ENCODE measurements at regions not wholly inside any gene's neighbourhood (a gene's known extent, or its start where the extent isn't known, plus 50 kb on each side); places are given as distances from the start of the nearest gene placed in this dataset.

GRCh38 chr4:84041426-84041825 lies 457.7 kb downstream of the NKX6-1 start (continued):
- TF ChIP-seq SMAD1 (IDR thresholded peaks at IDR 0.05; ENCODE audit: low read depth, low read length, partially characterized antibody) (no peak), THRB (CRISPR knock-in tag; conservative IDR thresholded peaks at IDR 0.05) (no peak), ARID3B (CRISPR knock-in tag; IDR thresholded peaks at IDR 0.05; ENCODE audit: borderline replicate concordance) (no peak), PATZ1 (CRISPR knock-in tag; IDR thresholded peaks at IDR 0.05; ENCODE audit: borderline replicate concordance) (no peak)

GRCh38 chr4:84035568-84035967 lies 463.5 kb downstream of the NKX6-1 start:
- in situ Hi-C loops (cut with MboI), result no loop called here
- Histone ChIP-seq H3K9me3 (replicated peaks; ENCODE audit: control insufficient read depth, insufficient read depth, low read depth, low read length) (no peaks in the 10 kb centered on the region), H3K9ac (ENCODE audit: insufficient read depth in 1 of 2, low read depth in 2 of 2, low read length in 2 of 2) (no peak overlapping the region), H3K9me1 (ENCODE audit: control insufficient read depth, insufficient read depth, low read length) (no peaks in the 10 kb centered on the region), H3K4me2 (ENCODE audit: insufficient read depth, low read length) (no peak overlapping the region), H3K4me3 (no peak overlapping the region), H3K27ac (ENCODE audit: extremely low read depth, low read depth, low read length) (no peak overlapping the region), H3K27me3 (ENCODE audit: control insufficient read depth in 2 of 2, insufficient read depth in 2 of 2, low read length in 2 of 2) (no peaks in the 10 kb centered on the region), H2AFZ (ENCODE audit: low read depth, low read length) (no peak overlapping the region), H3K36me3 (ENCODE audit: control insufficient read depth, insufficient read depth, low read length) (no peaks in the 10 kb centered on the region), H4K20me1 (replicated peaks; ENCODE audit: control insufficient read depth, insufficient read depth, low read length) (no peaks in the 10 kb centered on the region), H3K4me1 (replicated peaks in 1 of 2; ENCODE audit: control insufficient read depth in 2 of 2, insufficient read depth in 2 of 2, low read length in 2 of 2) (no peaks in the 10 kb centered on the region), H3K79me2 (ENCODE audit: control insufficient read depth, insufficient read depth, low read length) (no peaks in the 10 kb centered on the region)
- no peak for DNase-seq (ENCODE audit: extremely low read depth in 1 of 4, low spot score in 3 of 4)
- 0% methylated on average over 4 of the region's 4 CpGs for WGBS (ENCODE audit: insufficient coverage, low coverage, missing lambda C conversion rate)
- no peak for FAIRE-seq
- intact Hi-C loops (cut with micrococcal nuclease), result no loop called here
- CTCF ChIA-PET (ENCODE audit: low intra/inter-chr PET ratio), result no interaction called here
- POLR2A ChIA-PET, result no interaction called here
- ATAC-seq, result no peak
- no TSS peak for BruUV-seq (replicated peaks)
- no peak for TF ChIP-seq ZNF778 (CRISPR knock-in tag; IDR thresholded peaks at IDR 0.05)
- no peak for TF ChIP-seq ZNF609 (CRISPR knock-in tag; IDR thresholded peaks at IDR 0.05; ENCODE audit: borderline replicate concordance)
- no peak for TF ChIP-seq CEBPG (CRISPR knock-in tag; IDR thresholded peaks at IDR 0.05)
- no peak for TF ChIP-seq CEBPG (tag; conservative IDR thresholded peaks at IDR 0.05 in 1 of 2, IDR thresholded peaks at IDR 0.05 in 1 of 2)
- no peak for TF ChIP-seq TCF7L2 (IDR thresholded peaks at IDR 0.05; ENCODE audit: low read depth, low read length)
- TF ChIP-seq MXI1 (IDR thresholded peaks at IDR 0.05; ENCODE audit: low read depth, low read length), result no peak
- TF ChIP-seq C11orf30 (IDR thresholded peaks at IDR 0.05; ENCODE audit: low read depth), result no peak
- TF ChIP-seq POLR3G (IDR thresholded peaks at IDR 0.05; ENCODE audit: extremely low read depth, insufficient read length, insufficient replicate concordance), result no peak

Data from K562 (cell line).